ENCODE measurements at regions not wholly inside any gene's neighbourhood (a gene's known extent, or its start where the extent isn't known, plus 50 kb on each side); places are given as distances from the start of the nearest gene placed in this dataset.

GRCh38 chr13:73467125-73467524 lies 408.3 kb downstream of the KLF5 start:
- no peaks in the 10 kb centered on the region for H3K36me3 ChIP-seq
- H3K4me3 ChIP-seq = no peak overlapping the region
- TF ChIP-seq CTCF (IDR thresholded peaks at IDR 0.05) = no peak
- no peak for TF ChIP-seq EP300 (IDR thresholded peaks at IDR 0.05)
- TF ChIP-seq POLR2A (IDR thresholded peaks at IDR 0.05) = no peak
- no peaks in the 10 kb centered on the region for H3K9me3 ChIP-seq
- H3K4me1 ChIP-seq = no peaks in the 10 kb centered on the region
- H3K27me3 ChIP-seq = no peaks in the 10 kb centered on the region
- H3K27ac ChIP-seq = no peak overlapping the region
- DNase-seq (ENCODE audit: low spot score in 2 of 2) = no peak
- 51 to 61% methylated on average over 2 of the region's 2 CpGs for WGBS, 2 donors

- no peaks in the 10 kb centered on the region for H3K9me3 ChIP-seq
- DNase-seq (ENCODE audit: low spot score in 2 of 2) = no peak
- 84 to 89% methylated on average over 4 of the region's 4 CpGs for WGBS, 2 donors
- TF ChIP-seq CTCF (IDR thresholded peaks at IDR 0.05) (no peak), POLR2A (IDR thresholded peaks at IDR 0.05) (no peak), EP300 (IDR thresholded peaks at IDR 0.05) (no peak)
- no peaks in the 10 kb centered on the region for H3K27me3 ChIP-seq
- no peaks in the 10 kb centered on the region for H3K4me1 ChIP-seq
- no peak overlapping the region for H3K27ac ChIP-seq
- H3K36me3 ChIP-seq = no peaks in the 10 kb centered on the region
- H3K4me3 ChIP-seq = no peak overlapping the region
Observed at GRCh38 chr13:73466561-73466960, 407.8 kb downstream of the KLF5 start.

- no peaks in the 10 kb centered on the region for H3K36me3 ChIP-seq
- no peaks in the 10 kb centered on the region for H3K9me3 ChIP-seq
- H3K4me3 ChIP-seq = no peak overlapping the region
- DNase-seq (ENCODE audit: low spot score in 2 of 2) = no peak
- H3K4me1 ChIP-seq = no peaks in the 10 kb centered on the region
- 41 to 51% methylated on average over 3 of the region's 3 CpGs for WGBS, 2 donors
- H3K27me3 ChIP-seq = no peaks in the 10 kb centered on the region
- H3K27ac ChIP-seq = no peak overlapping the region
- TF ChIP-seq CTCF (IDR thresholded peaks at IDR 0.05) (no peak), POLR2A (IDR thresholded peaks at IDR 0.05) (no peak), EP300 (IDR thresholded peaks at IDR 0.05) (no peak)
Observed at GRCh38 chr13:73465617-73465971, 406.8 kb downstream of the KLF5 start.

GRCh38 chr13:73464758-73465616 lies 406.2 kb downstream of the KLF5 start:
- Histone ChIP-seq H3K27me3 (no peaks in the 10 kb centered on the region), H3K27ac (peak overlapping the region in 1 of 4 donors; percentile 26), H3K36me3 (no peaks in the 10 kb centered on the region), H3K4me3 (no peak overlapping the region), H3K4me1 (no peaks in the 10 kb centered on the region), H3K9me3 (no peaks in the 10 kb centered on the region)
- TF ChIP-seq CTCF (IDR thresholded peaks at IDR 0.05) = no peak
- TF ChIP-seq EP300 (IDR thresholded peaks at IDR 0.05) = no peak
- TF ChIP-seq POLR2A (IDR thresholded peaks at IDR 0.05) = no peak
- WGBS, 2 donors = 53 to 55% methylated on average over 5 of the region's 5 CpGs
- no peak for DNase-seq (ENCODE audit: low spot score in 2 of 2)

GRCh38 chr13:73462241-73462640 lies 403.4 kb downstream of the KLF5 start:
- TF ChIP-seq CTCF (IDR thresholded peaks at IDR 0.05) (no peak), POLR2A (IDR thresholded peaks at IDR 0.05) (no peak), EP300 (IDR thresholded peaks at IDR 0.05) (no peak)
- no peak for DNase-seq (ENCODE audit: low spot score in 2 of 2)
- H3K4me3 ChIP-seq = no peak overlapping the region
- H3K4me1 ChIP-seq = no peaks in the 10 kb centered on the region
- no peaks in the 10 kb centered on the region for H3K36me3 ChIP-seq
- H3K27ac ChIP-seq = no peak overlapping the region
- WGBS, 2 donors = 33 to 43% methylated on average over 4 of the region's 4 CpGs
- H3K9me3 ChIP-seq = no peaks in the 10 kb centered on the region
- H3K27me3 ChIP-seq = no peaks in the 10 kb centered on the region
